Omental fat pad (tissue), 3 donors: ENCODE measurements at regions not wholly inside any gene's neighbourhood (a gene's known extent, or its start where the extent isn't known, plus 50 kb on each side); places are given as distances from the start of the nearest gene placed in this dataset.

Experiments used
- ATAC-seq: fragments of 150-250 bp; one replicate; pipeline ENCODE4 v1.9.1; 2016; ENCODE audit warnings: mild to moderate bottlenecking, moderate library complexity; ENCODE audit not compliant: low FRiP score
- DNase-seq: peaks from one replicate; pipeline ENCODE4 v3.0.0-alpha.2; 2019; ENCODE audit warnings: low spot score
- TF ChIP-seq, protein P1 (sequence below), 3 donors: fragments of 450-650 bp; IDR thresholded peaks; one replicate each; pipeline ENCODE4 v1.5.1; 2016 to 2017; ENCODE audit warnings: antibody characterized with exemption in 3 of 3, mild to moderate bottlenecking in 3 of 3, moderate library complexity in 2 of 3

DNA sequence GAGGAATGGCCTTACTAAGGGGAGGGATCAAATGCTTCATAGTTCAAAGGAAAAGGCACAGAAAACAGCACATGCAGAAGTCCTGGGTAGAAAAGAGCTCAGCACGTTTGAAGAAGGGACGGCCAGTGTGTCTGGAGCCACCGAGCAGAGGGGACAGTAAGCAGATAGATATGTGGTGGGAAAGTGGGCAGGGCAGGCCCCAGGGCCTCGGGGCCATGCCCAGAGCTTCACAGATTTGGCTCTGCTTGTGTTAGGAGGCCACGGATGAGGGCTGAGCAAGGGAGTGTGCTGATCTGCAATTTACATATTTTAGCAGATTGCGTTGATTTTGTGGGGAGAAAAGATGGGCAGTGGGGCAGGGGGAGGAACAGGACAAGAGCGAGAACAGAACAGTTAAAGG lies 343.1 kb downstream of the LPIN1 start:
- ATAC-seq (no peak), DNase-seq (no peak)
- TF ChIP-seq, protein P1, sequence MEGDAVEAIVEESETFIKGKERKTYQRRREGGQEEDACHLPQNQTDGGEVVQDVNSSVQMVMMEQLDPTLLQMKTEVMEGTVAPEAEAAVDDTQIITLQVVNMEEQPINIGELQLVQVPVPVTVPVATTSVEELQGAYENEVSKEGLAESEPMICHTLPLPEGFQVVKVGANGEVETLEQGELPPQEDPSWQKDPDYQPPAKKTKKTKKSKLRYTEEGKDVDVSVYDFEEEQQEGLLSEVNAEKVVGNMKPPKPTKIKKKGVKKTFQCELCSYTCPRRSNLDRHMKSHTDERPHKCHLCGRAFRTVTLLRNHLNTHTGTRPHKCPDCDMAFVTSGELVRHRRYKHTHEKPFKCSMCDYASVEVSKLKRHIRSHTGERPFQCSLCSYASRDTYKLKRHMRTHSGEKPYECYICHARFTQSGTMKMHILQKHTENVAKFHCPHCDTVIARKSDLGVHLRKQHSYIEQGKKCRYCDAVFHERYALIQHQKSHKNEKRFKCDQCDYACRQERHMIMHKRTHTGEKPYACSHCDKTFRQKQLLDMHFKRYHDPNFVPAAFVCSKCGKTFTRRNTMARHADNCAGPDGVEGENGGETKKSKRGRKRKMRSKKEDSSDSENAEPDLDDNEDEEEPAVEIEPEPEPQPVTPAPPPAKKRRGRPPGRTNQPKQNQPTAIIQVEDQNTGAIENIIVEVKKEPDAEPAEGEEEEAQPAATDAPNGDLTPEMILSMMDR (IDR thresholded peaks at IDR 0.05), result no peak

DNA sequence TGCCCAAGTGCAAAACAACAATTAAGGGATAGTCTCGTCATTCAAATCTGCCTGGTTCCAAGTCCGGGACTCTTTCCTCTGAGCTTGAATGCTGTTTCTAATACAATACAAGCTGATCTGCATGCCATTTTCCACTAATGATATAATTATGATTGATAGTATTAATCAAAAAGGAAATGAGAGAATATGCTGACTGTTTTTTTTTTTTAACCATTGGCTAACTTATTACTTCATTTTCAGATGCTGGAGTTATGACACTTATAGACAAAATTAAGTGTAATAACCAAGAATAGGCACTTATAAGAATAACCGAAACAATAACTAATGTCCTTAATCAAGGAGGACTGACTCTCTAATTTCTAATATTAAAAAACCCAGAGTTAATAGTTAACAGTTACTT lies 343.6 kb downstream of the LPIN1 start:
- ATAC-seq (no peak), DNase-seq (no peak)
- TF ChIP-seq, protein P1 (IDR thresholded peaks at IDR 0.05), result no peak

DNA sequence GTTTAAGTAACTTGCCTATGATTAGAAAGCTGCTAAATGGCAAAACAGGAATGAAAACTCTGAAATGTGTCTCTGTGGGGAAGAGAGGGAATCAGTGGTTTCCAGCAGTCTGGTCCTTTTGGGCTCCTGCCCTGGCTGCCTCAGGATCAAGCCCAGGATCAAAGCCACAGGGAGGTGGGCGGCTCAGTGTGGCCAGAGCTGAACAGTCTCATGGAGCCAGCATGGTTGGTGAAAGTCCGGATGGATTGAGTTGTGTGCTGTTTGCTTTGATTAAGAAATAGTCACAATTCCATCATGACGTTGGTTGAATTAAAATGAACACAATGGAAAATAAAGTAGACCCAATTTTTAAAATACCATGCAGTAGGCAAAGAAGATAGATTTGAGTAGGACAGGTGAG lies 344.2 kb downstream of the LPIN1 start:
- DNase-seq, result no peak
- TF ChIP-seq, protein P1 (IDR thresholded peaks at IDR 0.05), result no peak
- no peak for ATAC-seq

DNA sequence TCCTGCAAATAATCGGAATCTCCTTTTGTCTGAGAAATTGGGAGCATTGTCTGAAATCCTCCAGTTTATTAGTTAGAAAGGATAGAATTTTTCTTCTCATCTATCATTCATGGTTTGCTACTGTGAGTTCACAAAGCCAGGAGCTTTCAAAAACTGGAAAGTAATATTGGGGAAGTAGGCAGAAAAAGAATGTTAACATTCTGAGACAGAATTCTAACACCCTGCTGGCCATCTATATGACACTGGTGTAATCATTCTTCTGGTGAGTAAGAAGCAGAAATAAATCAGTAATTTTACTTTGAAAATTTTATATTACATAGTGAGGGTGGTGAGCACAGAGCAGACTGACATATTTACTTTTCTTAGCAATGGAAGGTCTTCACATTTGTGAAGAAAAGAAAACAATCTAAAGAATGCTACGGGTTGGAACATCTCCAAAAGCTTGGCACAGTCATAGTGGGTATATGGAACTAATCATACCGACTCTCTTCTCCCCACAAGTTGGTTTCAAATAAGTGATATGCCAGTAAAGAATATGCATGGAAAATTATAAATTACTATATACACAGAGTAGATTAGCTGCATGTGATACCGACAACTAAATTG lies 344.9 kb downstream of the LPIN1 start:
- no peak for DNase-seq
- no peak for ATAC-seq
- TF ChIP-seq, protein P1 (IDR thresholded peaks at IDR 0.05), result no peak

DNA sequence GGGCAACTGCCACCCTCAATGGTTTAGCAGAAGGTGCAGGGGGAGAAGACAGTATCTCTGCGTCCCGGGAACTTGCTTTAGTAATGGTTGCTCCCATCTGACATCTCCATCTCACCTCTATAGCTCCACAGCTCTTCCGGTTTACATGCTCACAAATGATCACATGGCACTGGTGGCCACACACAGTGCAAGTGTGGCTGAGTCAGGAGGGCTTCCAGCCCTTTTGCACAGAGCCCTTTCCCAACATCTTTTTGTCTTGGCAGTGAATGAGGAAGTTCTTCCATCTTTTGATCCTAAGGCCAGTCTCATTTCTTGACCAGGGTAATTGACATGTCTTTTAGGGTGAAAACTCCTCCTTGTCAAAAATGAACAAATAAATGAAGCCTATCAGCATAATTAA lies 347.7 kb downstream of the LPIN1 start:
- DNase-seq, result no peak
- TF ChIP-seq, protein P1 (IDR thresholded peaks at IDR 0.05), result no peak
- ATAC-seq, result no peak

DNA sequence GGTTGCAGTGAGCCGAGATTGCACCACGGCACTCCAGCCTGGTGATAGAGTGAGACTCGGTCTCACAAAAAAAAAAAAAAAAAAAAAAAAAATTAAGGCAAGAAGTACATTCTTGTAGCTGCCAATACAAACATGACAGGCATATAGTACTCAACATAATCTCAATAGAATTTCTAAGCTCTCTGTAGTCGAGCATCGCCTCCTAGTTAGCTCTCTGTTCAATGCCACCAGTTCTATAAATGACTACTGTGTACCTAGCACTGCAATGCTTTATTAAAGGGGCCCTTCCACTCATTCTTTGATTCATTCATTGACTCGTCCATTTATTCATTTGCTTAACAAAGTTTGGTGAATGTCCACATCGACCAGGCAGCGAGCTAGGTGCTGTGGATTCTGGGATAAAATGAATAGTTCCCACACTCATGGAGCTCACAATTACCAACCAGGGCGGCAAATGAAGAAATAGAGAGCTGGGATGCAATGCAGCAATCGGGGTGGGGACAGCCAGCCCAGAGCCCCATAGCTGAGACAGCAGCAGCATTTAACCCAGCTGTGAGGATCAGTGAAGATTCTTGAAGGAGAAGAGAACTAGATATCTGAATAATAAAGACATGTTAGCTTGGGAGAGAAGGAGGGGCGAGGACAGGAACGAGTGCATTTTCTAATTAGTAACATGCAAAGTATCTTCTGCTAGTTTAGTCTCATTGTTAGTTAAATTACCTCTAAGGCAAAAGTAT lies 349.8 kb downstream of the LPIN1 start:
- TF ChIP-seq, protein P1 (IDR thresholded peaks at IDR 0.05), result no peak
- DNase-seq, result no peak
- ATAC-seq, result no peak
